ENCODE measurements at regions not wholly inside any gene's neighbourhood (a gene's known extent, or its start where the extent isn't known, plus 50 kb on each side); places are given as distances from the start of the nearest gene placed in this dataset.

- TF ChIP-seq CTCF (IDR thresholded peaks at IDR 0.05), result no peak
- no peak for TF ChIP-seq POLR2A (IDR thresholded peaks at IDR 0.05)
- TF ChIP-seq EP300 (IDR thresholded peaks at IDR 0.05), result no peak
- 65 to 76% methylated on average over 5 of the region's 5 CpGs for WGBS, 2 donors
- no peak overlapping the region for H3K27ac ChIP-seq
Measured at GRCh38 chr7:46739518-46740234, 818.6 kb upstream of the IGFBP3 start.

GRCh38 chr7:46738796-46739195, 817.7 kb upstream of the IGFBP3 start:
- TF ChIP-seq EP300 (IDR thresholded peaks at IDR 0.05) (no peak), POLR2A (IDR thresholded peaks at IDR 0.05) (no peak), CTCF (IDR thresholded peaks at IDR 0.05) (no peak)
- H3K27ac ChIP-seq, result no peak overlapping the region
- no peaks in the 10 kb centered on the region for H3K27me3 ChIP-seq
- H3K9me3 ChIP-seq, result peaks cover 0 to 4% (median 0%) of the 10 kb centered on the region in 4 donors
- no peaks in the 10 kb centered on the region for H3K4me1 ChIP-seq
- H3K4me3 ChIP-seq, result no peak overlapping the region
- 84 to 90% methylated on average over 5 of the region's 5 CpGs for WGBS, 2 donors
- no peak for DNase-seq (ENCODE audit: low spot score in 2 of 2)
- H3K36me3 ChIP-seq, result no peaks in the 10 kb centered on the region

More at GRCh38 chr7:46739518-46740234, 818.6 kb upstream of the IGFBP3 start:
- Histone ChIP-seq H3K4me1 (no peaks in the 10 kb centered on the region), H3K27me3 (no peaks in the 10 kb centered on the region), H3K4me3 (no peak overlapping the region), H3K9me3 (no peaks in the 10 kb centered on the region), H3K36me3 (no peaks in the 10 kb centered on the region)
- no peak for DNase-seq (ENCODE audit: low spot score in 2 of 2)

- no peak for DNase-seq (ENCODE audit: low spot score in 2 of 2)
- WGBS, 2 donors, result 95 to 97% methylated on average over 5 of the region's 5 CpGs
- Histone ChIP-seq H3K27ac (no peak overlapping the region), H3K36me3 (no peaks in the 10 kb centered on the region), H3K27me3 (no peaks in the 10 kb centered on the region), H3K9me3 (peaks cover 0 to 4% (median 0%) of the 10 kb centered on the region in 4 donors), H3K4me3 (no peak overlapping the region), H3K4me1 (no peaks in the 10 kb centered on the region)
- TF ChIP-seq POLR2A (IDR thresholded peaks at IDR 0.05) (no peak), EP300 (IDR thresholded peaks at IDR 0.05) (no peak), CTCF (IDR thresholded peaks at IDR 0.05) (no peak)
Measured at GRCh38 chr7:46738165-46738564, 817.1 kb upstream of the IGFBP3 start.

- no peak for TF ChIP-seq CTCF (IDR thresholded peaks at IDR 0.05)
- TF ChIP-seq POLR2A (IDR thresholded peaks at IDR 0.05), result no peak
- TF ChIP-seq EP300 (IDR thresholded peaks at IDR 0.05), result no peak
- no peaks in the 10 kb centered on the region for H3K4me1 ChIP-seq
Measured at GRCh38 chr7:46725838-46726237, 804.8 kb upstream of the IGFBP3 start.

GRCh38 chr7:46725136-46725535, 804.1 kb upstream of the IGFBP3 start:
- Histone ChIP-seq H3K27ac (no peak overlapping the region), H3K27me3 (no peaks in the 10 kb centered on the region)
- 82 to 90% methylated on average over 2 of the region's 2 CpGs for WGBS, 2 donors

More at GRCh38 chr7:46725838-46726237, 804.8 kb upstream of the IGFBP3 start:
- Histone ChIP-seq H3K27me3 (no peaks in the 10 kb centered on the region), H3K36me3 (no peaks in the 10 kb centered on the region), H3K27ac (no peak overlapping the region), H3K9me3 (peaks cover 0 to 5% (median 0%) of the 10 kb centered on the region in 4 donors), H3K4me3 (no peak overlapping the region)
- no peak for DNase-seq (ENCODE audit: low spot score in 2 of 2)

More at GRCh38 chr7:46725136-46725535, 804.1 kb upstream of the IGFBP3 start:
- H3K36me3 ChIP-seq, result no peaks in the 10 kb centered on the region
- DNase-seq (ENCODE audit: low spot score in 2 of 2), result no peak
- H3K4me3 ChIP-seq, result no peak overlapping the region
- no peaks in the 10 kb centered on the region for H3K4me1 ChIP-seq
- H3K9me3 ChIP-seq, result peaks cover 0 to 5% (median 0%) of the 10 kb centered on the region in 4 donors
- TF ChIP-seq POLR2A (IDR thresholded peaks at IDR 0.05), result no peak
- TF ChIP-seq EP300 (IDR thresholded peaks at IDR 0.05), result no peak
- no peak for TF ChIP-seq CTCF (IDR thresholded peaks at IDR 0.05)
